Type B pancreatic cell (in vitro differentiated cells): ENCODE measurements at regions not wholly inside any gene's neighbourhood (a gene's known extent, or its start where the extent isn't known, plus 50 kb on each side); places are given as distances from the start of the nearest gene placed in this dataset.

Experiments
- DNase-seq: peaks from one replicate; pipeline ENCODE4 v3.0.0; 2021; ENCODE audit warnings: mixed read lengths; ENCODE audit not compliant: unreplicated experiment; ENCODE audit errors: extremely low spot score
- H3K27ac Mint-ChIP-seq: 2 replicates; pipeline ENCODE4 v1.8.0; 2021; ENCODE audit warnings: mild to moderate bottlenecking, mixed read lengths
- H3K27me3 Mint-ChIP-seq: 2 replicates; pipeline ENCODE4 v1.8.0; 2021; ENCODE audit warnings: mixed read lengths
- H3K36me3 Mint-ChIP-seq: 2 replicates; pipeline ENCODE4 v1.8.0; 2021; ENCODE audit warnings: mixed read lengths
- H3K4me1 Mint-ChIP-seq: one replicate; pipeline ENCODE4 v1.8.0; 2021; ENCODE audit warnings: mixed read lengths; ENCODE audit not compliant: unreplicated experiment
- H3K4me3 Mint-ChIP-seq: 2 replicates; pipeline ENCODE4 v1.8.0; 2021; ENCODE audit warnings: mild to moderate bottlenecking, mixed read lengths
- H3K9me3 Mint-ChIP-seq: 2 replicates; pipeline ENCODE4 v1.8.0; 2021; ENCODE audit warnings: mixed read lengths
- CTCF ChIP-seq: fragments of 200-600 bp; sonication (generic); conservative IDR thresholded peaks from 2 replicates; pipeline ENCODE4 v1.5.0; 2021; ENCODE audit warnings: antibody characterized with exemption, mild to moderate bottlenecking

- Mint-ChIP-seq H3K27ac (no peak overlapping the region), H3K9me3 (no peaks in the 10 kb centered on the region), H3K36me3 (no peaks in the 10 kb centered on the region), H3K27me3 (peaks cover 47% of the 10 kb centered on the region), H3K4me1 (peaks cover 7% of the 10 kb centered on the region), H3K4me3 (no peak overlapping the region)
- DNase-seq: peak; percentile 18
- no peak for TF ChIP-seq CTCF
These were observed 114.7 kb upstream of the AFDN start for GRCh38 chr6:167711768-167712730.

- no peaks in the 10 kb centered on the region for H3K9me3 Mint-ChIP-seq
- H3K27me3 Mint-ChIP-seq: peaks cover 41% of the 10 kb centered on the region
- H3K27ac Mint-ChIP-seq: no peak overlapping the region
- H3K4me1 Mint-ChIP-seq: peaks cover 7% of the 10 kb centered on the region
- no peak overlapping the region for H3K4me3 Mint-ChIP-seq
- TF ChIP-seq CTCF: no peak
- no peak for DNase-seq
- H3K36me3 Mint-ChIP-seq: no peaks in the 10 kb centered on the region
These were observed 113.8 kb upstream of the AFDN start for GRCh38 chr6:167712731-167713475.

- peaks cover under 1% of the 10 kb centered on the region for H3K9me3 Mint-ChIP-seq
- peaks cover 7% of the 10 kb centered on the region for H3K4me1 Mint-ChIP-seq
- no peak overlapping the region for H3K4me3 Mint-ChIP-seq
- no peak for TF ChIP-seq CTCF
- H3K27me3 Mint-ChIP-seq: peaks cover 38% of the 10 kb centered on the region
- DNase-seq: peak; percentile 34
- no peaks in the 10 kb centered on the region for H3K36me3 Mint-ChIP-seq
- no peak overlapping the region for H3K27ac Mint-ChIP-seq
These were observed 112.6 kb upstream of the AFDN start for GRCh38 chr6:167714152-167714551.

GRCh38 chr6:167717455-167717854, 109.3 kb upstream of the AFDN start:
- no peaks in the 10 kb centered on the region for H3K36me3 Mint-ChIP-seq
- H3K9me3 Mint-ChIP-seq: peaks cover 4% of the 10 kb centered on the region
- no peak for TF ChIP-seq CTCF
- DNase-seq: no peak
- H3K27me3 Mint-ChIP-seq: peaks cover 20% of the 10 kb centered on the region
- H3K27ac Mint-ChIP-seq: no peak overlapping the region
- H3K4me3 Mint-ChIP-seq: no peak overlapping the region
- peaks cover 7% of the 10 kb centered on the region for H3K4me1 Mint-ChIP-seq

- DNase-seq: no peak
- Mint-ChIP-seq H3K4me3 (no peak overlapping the region), H3K27ac (no peak overlapping the region), H3K4me1 (peaks cover 7% of the 10 kb centered on the region), H3K36me3 (no peaks in the 10 kb centered on the region), H3K27me3 (peaks cover 20% of the 10 kb centered on the region), H3K9me3 (peaks cover 4% of the 10 kb centered on the region)
- no peak for TF ChIP-seq CTCF
These were observed 108.8 kb upstream of the AFDN start for GRCh38 chr6:167717867-167718266.
